Epithelial cell of prostate (primary cell): ENCODE measurements at regions not wholly inside any gene's neighbourhood (a gene's known extent, or its start where the extent isn't known, plus 50 kb on each side); places are given as distances from the start of the nearest gene placed in this dataset.
"Not testable (repeated sequence)": the region's sequence is repeated elsewhere in the genome, so short reads cannot be mapped to it uniquely, and the experiment has no call there.

Experiments
- DNase-seq: peaks from one replicate; pipeline ENCODE4 v3.0.0-alpha.2; 2011; ENCODE audit warnings: low read depth, low spot score
- H3K27ac ChIP-seq: fragments of 450-650 bp; 2 replicates; pipeline ENCODE4 v1.5.1; 2017; ENCODE audit warnings: mild to moderate bottlenecking

GRCh38 chr14:106177266-106178246 lies 651.2 kb downstream of the TMEM121 start:
- H3K27ac ChIP-seq, DNase-seq: not testable (repeated sequence)

- no peak for DNase-seq
- H3K27ac ChIP-seq = no peak overlapping the region
Observed at GRCh38 chr14:106179761-106180160, 653.4 kb downstream of the TMEM121 start.

- DNase-seq = not testable (repeated sequence)
Observed at GRCh38 chr14:106184771-106185170, 658.4 kb downstream of the TMEM121 start.

GRCh38 chr14:106185174-106185836 lies 658.9 kb downstream of the TMEM121 start:
- not testable (repeated sequence) for H3K27ac ChIP-seq, DNase-seq

More at GRCh38 chr14:106184771-106185170, 658.4 kb downstream of the TMEM121 start:
- H3K27ac ChIP-seq = not testable (repeated sequence)

GRCh38 chr14:106185837-106186233 lies 659.5 kb downstream of the TMEM121 start:
- H3K27ac ChIP-seq = no peak overlapping the region
- no peak for DNase-seq

- no peak overlapping the region for H3K27ac ChIP-seq
- DNase-seq = no peak
Observed at GRCh38 chr14:106187216-106187615, 660.8 kb downstream of the TMEM121 start.

- H3K27ac ChIP-seq, DNase-seq: not testable (repeated sequence)
Observed at GRCh38 chr14:106192701-106193100, 666.3 kb downstream of the TMEM121 start.

GRCh38 chr14:106196459-106196858 lies 670.1 kb downstream of the TMEM121 start:
- not testable (repeated sequence) for DNase-seq, H3K27ac ChIP-seq

GRCh38 chr14:106197264-106197663 lies 670.9 kb downstream of the TMEM121 start:
- H3K27ac ChIP-seq, DNase-seq: not testable (repeated sequence)

GRCh38 chr14:106199097-106199496 lies 672.7 kb downstream of the TMEM121 start:
- no peak overlapping the region for H3K27ac ChIP-seq
- no peak for DNase-seq

- no peak for DNase-seq
- no peak overlapping the region for H3K27ac ChIP-seq
Observed at GRCh38 chr14:106200541-106201315, 674.3 kb downstream of the TMEM121 start.

- no peak for DNase-seq
- no peak overlapping the region for H3K27ac ChIP-seq
Observed at GRCh38 chr14:106201376-106201775, 675.0 kb downstream of the TMEM121 start.

GRCh38 chr14:106203438-106203837 lies 677.1 kb downstream of the TMEM121 start:
- no peak for DNase-seq

GRCh38 chr14:106204063-106204462 lies 677.7 kb downstream of the TMEM121 start:
- no peak for DNase-seq
- no peak overlapping the region for H3K27ac ChIP-seq

More at GRCh38 chr14:106203438-106203837, 677.1 kb downstream of the TMEM121 start:
- H3K27ac ChIP-seq = no peak overlapping the region

- H3K27ac ChIP-seq = no peak overlapping the region
- DNase-seq = no peak
Observed at GRCh38 chr14:106207316-106207715, 680.9 kb downstream of the TMEM121 start.

GRCh38 chr14:106208794-106209193 lies 682.4 kb downstream of the TMEM121 start:
- no peak for DNase-seq
- H3K27ac ChIP-seq = no peak overlapping the region

- no peak for DNase-seq
- no peak overlapping the region for H3K27ac ChIP-seq
Observed at GRCh38 chr14:106209755-106210154, 683.4 kb downstream of the TMEM121 start.

GRCh38 chr14:106210650-106211049 lies 684.3 kb downstream of the TMEM121 start:
- no peak for DNase-seq
- H3K27ac ChIP-seq = no peak overlapping the region

GRCh38 chr14:106211334-106211900 lies 685.0 kb downstream of the TMEM121 start:
- no peak overlapping the region for H3K27ac ChIP-seq
- DNase-seq = no peak

- H3K27ac ChIP-seq = no peak overlapping the region
- DNase-seq = no peak
Observed at GRCh38 chr14:106215229-106215628, 688.8 kb downstream of the TMEM121 start.
